GM12865 (cell line): ENCODE measurements at regions not wholly inside any gene's neighbourhood (a gene's known extent, or its start where the extent isn't known, plus 50 kb on each side); places are given as distances from the start of the nearest gene placed in this dataset.

Source experiments
- DNase-seq: peaks from one replicate; pipeline ENCODE4 v3.0.0; 2010; ENCODE audit warnings: low read depth
- H3K4me3 ChIP-seq: 2 replicates; pipeline ENCODE4 v1.5.1; 2011; ENCODE audit warnings: mild to moderate bottlenecking, low read depth, low read length, control low read depth
- TF ChIP-seq, protein P1 (sequence below): IDR thresholded peaks from 2 replicates; pipeline ENCODE4 v1.5.1; 2011; ENCODE audit warnings: low read length, control low read depth, low read depth, inconsistent platforms; ENCODE audit not compliant: insufficient read depth; ENCODE audit errors: missing control alignments

DNA sequence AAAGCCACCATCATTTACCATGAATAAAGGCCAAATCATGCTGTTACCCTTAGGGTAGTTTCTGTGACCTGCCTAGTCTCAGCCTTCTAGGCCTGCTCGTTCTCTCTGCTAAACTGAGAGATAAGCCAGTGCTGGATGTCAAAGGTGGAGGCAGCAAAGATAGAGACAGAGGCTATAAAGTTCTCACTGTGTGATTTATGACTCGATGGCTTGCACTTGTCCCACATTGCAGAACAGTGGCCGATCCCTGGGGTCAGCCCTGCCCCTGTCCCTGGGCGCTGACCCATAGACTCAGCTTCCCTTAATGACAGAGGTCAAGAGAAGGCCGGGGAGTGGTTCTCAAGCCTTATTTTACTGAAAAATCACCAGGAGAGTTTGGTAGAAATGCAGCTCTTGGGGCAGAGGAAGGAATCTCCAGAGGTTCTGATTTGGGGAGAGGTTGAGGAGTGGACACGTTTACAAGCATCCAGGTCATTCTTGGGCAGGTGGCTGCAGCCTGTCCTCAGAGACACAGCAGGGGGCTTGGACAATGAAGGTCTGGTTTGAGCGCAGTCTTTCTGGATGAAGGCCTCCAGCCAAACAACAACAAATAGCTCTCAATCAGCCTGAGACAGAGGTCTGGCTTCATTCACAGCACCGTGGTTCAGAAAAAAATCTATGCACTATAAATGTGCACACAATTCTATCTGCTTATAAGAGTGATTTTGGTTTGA, 143.5 kb downstream of the ACKR3 start:
- TF ChIP-seq, protein P1, sequence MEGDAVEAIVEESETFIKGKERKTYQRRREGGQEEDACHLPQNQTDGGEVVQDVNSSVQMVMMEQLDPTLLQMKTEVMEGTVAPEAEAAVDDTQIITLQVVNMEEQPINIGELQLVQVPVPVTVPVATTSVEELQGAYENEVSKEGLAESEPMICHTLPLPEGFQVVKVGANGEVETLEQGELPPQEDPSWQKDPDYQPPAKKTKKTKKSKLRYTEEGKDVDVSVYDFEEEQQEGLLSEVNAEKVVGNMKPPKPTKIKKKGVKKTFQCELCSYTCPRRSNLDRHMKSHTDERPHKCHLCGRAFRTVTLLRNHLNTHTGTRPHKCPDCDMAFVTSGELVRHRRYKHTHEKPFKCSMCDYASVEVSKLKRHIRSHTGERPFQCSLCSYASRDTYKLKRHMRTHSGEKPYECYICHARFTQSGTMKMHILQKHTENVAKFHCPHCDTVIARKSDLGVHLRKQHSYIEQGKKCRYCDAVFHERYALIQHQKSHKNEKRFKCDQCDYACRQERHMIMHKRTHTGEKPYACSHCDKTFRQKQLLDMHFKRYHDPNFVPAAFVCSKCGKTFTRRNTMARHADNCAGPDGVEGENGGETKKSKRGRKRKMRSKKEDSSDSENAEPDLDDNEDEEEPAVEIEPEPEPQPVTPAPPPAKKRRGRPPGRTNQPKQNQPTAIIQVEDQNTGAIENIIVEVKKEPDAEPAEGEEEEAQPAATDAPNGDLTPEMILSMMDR, result no peak
- no peak overlapping the region for H3K4me3 ChIP-seq

DNA sequence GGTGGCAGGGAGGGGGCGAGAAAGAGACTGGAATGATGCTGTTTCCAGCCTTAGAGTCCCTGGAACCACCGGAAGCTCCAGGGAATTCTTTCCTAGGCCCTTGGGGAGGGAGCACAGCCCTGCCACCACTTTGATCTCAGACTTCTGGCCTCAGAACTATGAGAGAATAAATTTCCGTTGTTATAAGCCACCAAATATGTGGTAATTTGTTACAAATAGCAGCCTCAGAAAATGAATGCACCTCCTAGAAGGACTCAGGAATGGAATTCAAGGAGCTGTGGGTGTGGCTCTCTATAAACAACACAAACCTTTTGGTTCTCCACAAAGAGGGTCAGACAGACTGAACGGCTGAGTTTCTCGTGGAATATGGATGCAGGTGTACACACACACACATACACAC, 144.5 kb downstream of the ACKR3 start:
- TF ChIP-seq, protein P1, result no peak
- DNase-seq, result no peak
- H3K4me3 ChIP-seq, result no peak overlapping the region

More for the DNA sequence above, 143.5 kb downstream of the ACKR3 start:
- DNase-seq, result no peak

DNA sequence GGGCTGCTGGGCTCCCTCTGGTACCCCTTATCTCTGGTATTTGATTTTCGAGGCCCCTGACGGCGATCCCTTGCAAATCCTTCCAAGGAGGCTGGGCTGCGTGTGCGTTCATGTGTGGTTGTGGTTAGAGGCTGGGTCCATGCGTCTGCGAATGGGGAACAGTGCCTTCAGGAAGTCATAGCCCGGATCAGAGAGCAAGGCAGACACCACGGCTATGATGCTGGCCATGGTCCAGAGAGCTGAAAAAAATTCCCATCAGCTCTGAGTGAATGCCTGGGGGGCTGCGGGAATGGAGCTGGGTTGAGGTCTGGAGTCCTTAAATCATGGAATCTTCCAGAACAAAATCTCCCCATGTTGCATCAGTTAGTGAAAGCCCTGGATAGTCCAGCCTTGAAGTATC, 145.5 kb downstream of the ACKR3 start:
- H3K4me3 ChIP-seq, result no peak overlapping the region
- TF ChIP-seq, protein P1, result no peak
- no peak for DNase-seq

DNA sequence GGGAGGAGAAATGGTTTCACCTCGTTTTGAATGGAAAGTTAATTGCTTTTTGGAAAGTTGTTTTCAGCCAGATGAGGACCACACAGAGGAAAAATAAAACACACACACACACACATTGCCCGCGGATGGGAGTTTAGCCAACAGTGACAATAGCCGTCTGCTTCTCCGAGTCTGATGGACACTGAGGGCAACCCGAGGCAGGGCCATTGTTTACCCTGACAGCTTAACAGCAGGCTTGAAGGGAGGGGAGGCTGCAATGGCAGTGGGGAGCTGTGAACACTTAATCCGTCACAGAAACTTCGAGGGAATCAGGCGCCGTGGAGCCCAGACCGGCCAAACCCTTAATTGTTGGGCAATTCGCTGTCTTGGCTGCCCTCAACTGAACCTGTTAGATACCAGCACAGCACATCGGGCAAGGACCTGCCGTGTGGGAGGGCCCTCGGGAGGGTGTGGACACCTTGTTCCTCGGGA, 145.9 kb downstream of the ACKR3 start:
- H3K4me3 ChIP-seq, result no peak overlapping the region
- DNase-seq, result no peak
- TF ChIP-seq, protein P1, result no peak

GRCh38 chr2:236717120-236717519, 147.5 kb downstream of the ACKR3 start:
- TF ChIP-seq, protein P1, result no peak
- no peak for DNase-seq
- H3K4me3 ChIP-seq, result no peak overlapping the region

DNA sequence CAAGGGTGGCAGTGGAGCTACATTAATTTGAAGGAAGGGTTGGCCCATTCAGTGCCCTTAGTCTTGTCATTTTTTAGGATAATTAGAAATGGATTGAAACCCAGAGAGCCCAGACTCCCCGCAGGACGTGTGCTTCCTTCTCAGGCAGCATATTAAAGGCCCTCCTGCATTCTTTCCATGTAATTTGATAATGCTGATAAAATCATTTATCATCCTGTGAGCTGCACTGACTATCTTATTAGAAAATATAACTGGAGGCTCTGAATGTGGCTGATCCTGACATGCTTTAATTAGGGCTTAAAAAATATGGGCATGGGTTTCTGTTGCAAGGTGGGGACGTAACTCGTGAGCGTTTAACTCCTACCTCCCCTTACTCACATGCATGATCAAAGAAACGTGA, 148.1 kb downstream of the ACKR3 start:
- H3K4me3 ChIP-seq, result no peak overlapping the region
- DNase-seq, result no peak
- TF ChIP-seq, protein P1, result no peak

GRCh38 chr2:236718207-236718992, 148.8 kb downstream of the ACKR3 start:
- TF ChIP-seq, protein P1, result no peak
- no peak overlapping the region for H3K4me3 ChIP-seq
- DNase-seq, result no peak
